ENCODE measurements at regions not wholly inside any gene's neighbourhood (a gene's known extent, or its start where the extent isn't known, plus 50 kb on each side); places are given as distances from the start of the nearest gene placed in this dataset.

DNA sequence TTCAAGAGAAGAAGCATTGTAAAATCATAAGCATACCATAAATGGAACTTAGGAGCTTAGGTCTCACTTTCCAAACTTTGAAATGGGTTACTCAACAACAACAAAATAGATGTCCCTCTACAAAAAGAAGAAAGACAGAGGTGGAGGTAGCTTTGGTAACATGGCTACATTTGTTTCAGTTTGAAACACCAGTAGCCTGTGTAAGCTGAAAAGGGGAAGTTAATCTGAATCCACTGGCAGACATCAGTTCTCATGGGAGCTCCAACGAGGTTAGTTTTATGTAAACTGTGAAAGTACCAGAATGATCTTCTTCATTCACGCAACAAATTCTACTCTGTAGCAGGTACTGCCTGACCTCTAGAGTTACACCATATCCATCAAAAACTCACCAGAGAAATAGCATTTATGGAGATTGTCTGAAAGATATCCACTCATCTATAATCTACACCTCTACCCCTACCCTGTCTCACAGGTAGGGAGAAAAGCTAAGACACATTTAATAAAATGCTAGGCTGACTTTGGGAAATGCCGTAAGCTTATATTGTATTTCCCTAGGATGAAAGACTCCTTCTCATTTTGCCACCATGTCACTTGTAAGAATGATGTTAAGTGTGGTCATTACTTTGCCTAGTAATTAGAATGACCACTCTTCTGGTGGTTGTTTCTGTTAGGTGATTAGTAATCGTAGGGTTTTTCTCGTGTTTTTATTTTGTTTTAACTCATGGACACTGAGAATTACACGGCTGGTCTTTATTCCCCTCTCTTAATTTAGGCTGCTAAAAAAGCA lies 224.1 kb downstream of the ASCL1 start:
- Histone ChIP-seq H2BK20ac (ENCODE audit: low read length) (no peak overlapping the region), H2BK5ac (ENCODE audit: low read depth, low read length) (no peak overlapping the region), H3K79me1 (ENCODE audit: low read depth, low read length) (no peaks in the 10 kb centered on the region), H4K20me1 (replicated peaks in 1 of 2; ENCODE audit: control insufficient read depth in 1 of 2, insufficient read depth in 2 of 2, low read length in 2 of 2) (no peaks in the 10 kb centered on the region), H3K9ac (replicated peaks in 1 of 4; ENCODE audit: extremely low read depth in 1 of 4, low read depth in 3 of 4, low read length in 3 of 4) (no peak overlapping the region), H4K91ac (replicated peaks; ENCODE audit: insufficient read length, low read length) (no peak overlapping the region), H3K56ac (replicated peaks; ENCODE audit: insufficient read length, low read depth, low read length) (no peak overlapping the region), H3K4me1 (replicated peaks in 1 of 4; ENCODE audit: control insufficient read depth in 3 of 4, insufficient read depth in 4 of 4, low read length in 3 of 4) (no peaks in the 10 kb centered on the region), H2BK15ac (ENCODE audit: low read length) (no peak overlapping the region), H2AK5ac (ENCODE audit: low read depth, low read length) (no peak overlapping the region), H3K4me3 (ENCODE audit: extremely low read depth in 1 of 4, insufficient read depth in 2 of 4, low read depth in 3 of 4, low read length in 4 of 4) (no peak overlapping the region), H3K36me3 (ENCODE audit: control insufficient read depth in 2 of 4, insufficient read depth in 4 of 4, low read length in 3 of 4) (no peaks in the 10 kb centered on the region), H3K18ac (ENCODE audit: extremely low read depth, low read length) (no peak overlapping the region; the same call in 1 of the 2 replicates), H3K27me3 (replicated peaks in 1 of 4; ENCODE audit: control insufficient read depth in 3 of 4, extremely low read depth in 1 of 4, insufficient read depth in 3 of 4, low read length in 3 of 4) (no peaks in the 10 kb centered on the region), H2BK12ac (ENCODE audit: low read depth, low read length) (no peak overlapping the region), H3K23ac (ENCODE audit: insufficient read length) (no peak overlapping the region), H4K8ac (ENCODE audit: extremely low read depth, insufficient read depth, low read length) (no peak overlapping the region), H3K4ac (replicated peaks; ENCODE audit: insufficient read length, low read depth, low read length) (no peak overlapping the region), H3K4me2 (ENCODE audit: insufficient read depth in 1 of 2, low read depth in 2 of 2, low read length in 2 of 2) (no peak overlapping the region), H4K5ac (ENCODE audit: insufficient read length, low read depth, low read length) (no peak overlapping the region), H3K23me2 (ENCODE audit: low read depth, low read length) (no peaks in the 10 kb centered on the region), H3K9me3 (ENCODE audit: insufficient read depth in 2 of 2, low read depth in 1 of 2, low read length in 1 of 2) (no peaks in the 10 kb centered on the region), H3K14ac (ENCODE audit: insufficient read length) (no peak overlapping the region), H3K27ac (ENCODE audit: low read depth, low read length) (no peak overlapping the region), H2AFZ (ENCODE audit: low read length) (no peak overlapping the region), H3K79me2 (ENCODE audit: control insufficient read depth in 1 of 2, insufficient read depth in 2 of 2, low read length in 2 of 2) (no peaks in the 10 kb centered on the region), H2BK120ac (replicated peaks; ENCODE audit: low read depth, low read length) (no peak overlapping the region)
- DNase-seq (ENCODE audit: low read depth in 1 of 2, low spot score in 2 of 2): no peak
- TF ChIP-seq ZNF274 (IDR thresholded peaks at IDR 0.05; ENCODE audit: borderline replicate concordance, extremely low read depth, low read length): no peak
- no peak for TF ChIP-seq PHF8 (conservative IDR thresholded peaks at IDR 0.05; ENCODE audit: low read depth, low read length)
- TF ChIP-seq, protein P1, sequence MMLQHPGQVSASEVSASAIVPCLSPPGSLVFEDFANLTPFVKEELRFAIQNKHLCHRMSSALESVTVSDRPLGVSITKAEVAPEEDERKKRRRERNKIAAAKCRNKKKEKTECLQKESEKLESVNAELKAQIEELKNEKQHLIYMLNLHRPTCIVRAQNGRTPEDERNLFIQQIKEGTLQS (IDR thresholded peaks at IDR 0.05; ENCODE audit: insufficient read depth, low read depth, low read length): no peak
- TF ChIP-seq SP1 (IDR thresholded peaks at IDR 0.05; ENCODE audit: low read depth, low read length): no peak
- TF ChIP-seq, protein P2, sequence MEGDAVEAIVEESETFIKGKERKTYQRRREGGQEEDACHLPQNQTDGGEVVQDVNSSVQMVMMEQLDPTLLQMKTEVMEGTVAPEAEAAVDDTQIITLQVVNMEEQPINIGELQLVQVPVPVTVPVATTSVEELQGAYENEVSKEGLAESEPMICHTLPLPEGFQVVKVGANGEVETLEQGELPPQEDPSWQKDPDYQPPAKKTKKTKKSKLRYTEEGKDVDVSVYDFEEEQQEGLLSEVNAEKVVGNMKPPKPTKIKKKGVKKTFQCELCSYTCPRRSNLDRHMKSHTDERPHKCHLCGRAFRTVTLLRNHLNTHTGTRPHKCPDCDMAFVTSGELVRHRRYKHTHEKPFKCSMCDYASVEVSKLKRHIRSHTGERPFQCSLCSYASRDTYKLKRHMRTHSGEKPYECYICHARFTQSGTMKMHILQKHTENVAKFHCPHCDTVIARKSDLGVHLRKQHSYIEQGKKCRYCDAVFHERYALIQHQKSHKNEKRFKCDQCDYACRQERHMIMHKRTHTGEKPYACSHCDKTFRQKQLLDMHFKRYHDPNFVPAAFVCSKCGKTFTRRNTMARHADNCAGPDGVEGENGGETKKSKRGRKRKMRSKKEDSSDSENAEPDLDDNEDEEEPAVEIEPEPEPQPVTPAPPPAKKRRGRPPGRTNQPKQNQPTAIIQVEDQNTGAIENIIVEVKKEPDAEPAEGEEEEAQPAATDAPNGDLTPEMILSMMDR (IDR thresholded peaks at IDR 0.05; ENCODE audit: control extremely low read depth in 1 of 3, insufficient read depth in 1 of 3, low read depth in 1 of 3, low read length in 3 of 3): no peak
- TF ChIP-seq TCF12 (IDR thresholded peaks at IDR 0.05; ENCODE audit: low read depth, low read length): no peak
- no peak for TF ChIP-seq GABPA (IDR thresholded peaks at IDR 0.05; ENCODE audit: borderline replicate concordance, insufficient read depth, low read length)
- TF ChIP-seq CHD2 (IDR thresholded peaks at IDR 0.05; ENCODE audit: low read length): no peak
- TF ChIP-seq BCL11A (IDR thresholded peaks at IDR 0.05; ENCODE audit: low read depth in 2 of 2, low read length in 2 of 2): no peak
- CTCF ChIA-PET (ENCODE audit: partially characterized antibody): interaction anchor here (0.7 to 0.9 kb wide), 2 partner anchors 126 to 451 kb away, joined by 3 read pairs; no protein-coding TSS in a partner anchor
- WGBS, 2 experiments (ENCODE audit: extremely low coverage in 1 of 2, insufficient coverage in 1 of 2, insufficient read length in 1 of 2, insufficient replicate concordance in 2 of 2, low coverage in 1 of 2, low lambda C conversion rate in 2 of 2, missing lambda C conversion rate in 1 of 2): 77% methylated on average over 6 of the region's 6 CpGs; no CpG with 5 or more reads in 1 of the 2 experiments
- POLR2A ChIA-PET (ENCODE audit: partially characterized antibody): no interaction called here
- FAIRE-seq: no peak
